Panc1 (cell line): ENCODE measurements at regions not wholly inside any gene's neighbourhood (a gene's known extent, or its start where the extent isn't known, plus 50 kb on each side); places are given as distances from the start of the nearest gene placed in this dataset.

Experiments used
- POLR2AphosphoS5 ChIP-seq: IDR thresholded peaks from 2 replicates; pipeline ENCODE4 v1.6.1; 2012; ENCODE audit warnings: mild to moderate bottlenecking, low read depth, low read length, moderate library complexity
- SIN3A ChIP-seq: IDR thresholded peaks from 2 replicates; pipeline ENCODE4 v1.6.1; 2012; ENCODE audit warnings: low read depth, mild to moderate bottlenecking, low read length, moderate library complexity, borderline replicate concordance; ENCODE audit not compliant: insufficient read depth
- TCF7L2 ChIP-seq: IDR thresholded peaks from 2 replicates; pipeline ENCODE4 v1.6.1; 2011; ENCODE audit warnings: mild to moderate bottlenecking, low read depth, low read length, inconsistent platforms
- TF ChIP-seq, protein P1 (sequence below): fragments of 450-650 bp; IDR thresholded peaks from 2 replicates; pipeline ENCODE4 v1.5.1; 2017; ENCODE audit warnings: mild to moderate bottlenecking
- TF ChIP-seq, protein P2 (sequence below), 2 experiments: IDR thresholded peaks; 2 replicates each; pipeline ENCODE4 v1.6.1; 2011 to 2012; ENCODE audit warnings: low read depth in 2 of 2, control low read depth in 1 of 2, low read length in 1 of 2, mild to moderate bottlenecking in 1 of 2, moderate library complexity in 1 of 2; ENCODE audit not compliant: insufficient read depth in 1 of 2

- TF ChIP-seq, protein P1, sequence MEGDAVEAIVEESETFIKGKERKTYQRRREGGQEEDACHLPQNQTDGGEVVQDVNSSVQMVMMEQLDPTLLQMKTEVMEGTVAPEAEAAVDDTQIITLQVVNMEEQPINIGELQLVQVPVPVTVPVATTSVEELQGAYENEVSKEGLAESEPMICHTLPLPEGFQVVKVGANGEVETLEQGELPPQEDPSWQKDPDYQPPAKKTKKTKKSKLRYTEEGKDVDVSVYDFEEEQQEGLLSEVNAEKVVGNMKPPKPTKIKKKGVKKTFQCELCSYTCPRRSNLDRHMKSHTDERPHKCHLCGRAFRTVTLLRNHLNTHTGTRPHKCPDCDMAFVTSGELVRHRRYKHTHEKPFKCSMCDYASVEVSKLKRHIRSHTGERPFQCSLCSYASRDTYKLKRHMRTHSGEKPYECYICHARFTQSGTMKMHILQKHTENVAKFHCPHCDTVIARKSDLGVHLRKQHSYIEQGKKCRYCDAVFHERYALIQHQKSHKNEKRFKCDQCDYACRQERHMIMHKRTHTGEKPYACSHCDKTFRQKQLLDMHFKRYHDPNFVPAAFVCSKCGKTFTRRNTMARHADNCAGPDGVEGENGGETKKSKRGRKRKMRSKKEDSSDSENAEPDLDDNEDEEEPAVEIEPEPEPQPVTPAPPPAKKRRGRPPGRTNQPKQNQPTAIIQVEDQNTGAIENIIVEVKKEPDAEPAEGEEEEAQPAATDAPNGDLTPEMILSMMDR = no peak
- TF ChIP-seq, protein P2, sequence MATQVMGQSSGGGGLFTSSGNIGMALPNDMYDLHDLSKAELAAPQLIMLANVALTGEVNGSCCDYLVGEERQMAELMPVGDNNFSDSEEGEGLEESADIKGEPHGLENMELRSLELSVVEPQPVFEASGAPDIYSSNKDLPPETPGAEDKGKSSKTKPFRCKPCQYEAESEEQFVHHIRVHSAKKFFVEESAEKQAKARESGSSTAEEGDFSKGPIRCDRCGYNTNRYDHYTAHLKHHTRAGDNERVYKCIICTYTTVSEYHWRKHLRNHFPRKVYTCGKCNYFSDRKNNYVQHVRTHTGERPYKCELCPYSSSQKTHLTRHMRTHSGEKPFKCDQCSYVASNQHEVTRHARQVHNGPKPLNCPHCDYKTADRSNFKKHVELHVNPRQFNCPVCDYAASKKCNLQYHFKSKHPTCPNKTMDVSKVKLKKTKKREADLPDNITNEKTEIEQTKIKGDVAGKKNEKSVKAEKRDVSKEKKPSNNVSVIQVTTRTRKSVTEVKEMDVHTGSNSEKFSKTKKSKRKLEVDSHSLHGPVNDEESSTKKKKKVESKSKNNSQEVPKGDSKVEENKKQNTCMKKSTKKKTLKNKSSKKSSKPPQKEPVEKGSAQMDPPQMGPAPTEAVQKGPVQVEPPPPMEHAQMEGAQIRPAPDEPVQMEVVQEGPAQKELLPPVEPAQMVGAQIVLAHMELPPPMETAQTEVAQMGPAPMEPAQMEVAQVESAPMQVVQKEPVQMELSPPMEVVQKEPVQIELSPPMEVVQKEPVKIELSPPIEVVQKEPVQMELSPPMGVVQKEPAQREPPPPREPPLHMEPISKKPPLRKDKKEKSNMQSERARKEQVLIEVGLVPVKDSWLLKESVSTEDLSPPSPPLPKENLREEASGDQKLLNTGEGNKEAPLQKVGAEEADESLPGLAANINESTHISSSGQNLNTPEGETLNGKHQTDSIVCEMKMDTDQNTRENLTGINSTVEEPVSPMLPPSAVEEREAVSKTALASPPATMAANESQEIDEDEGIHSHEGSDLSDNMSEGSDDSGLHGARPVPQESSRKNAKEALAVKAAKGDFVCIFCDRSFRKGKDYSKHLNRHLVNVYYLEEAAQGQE (IDR thresholded peaks at IDR 0.05; ENCODE audit: insufficient read depth in 1 of 2, low read depth in 2 of 2, low read length in 1 of 2) = no peak
- no peak for TF ChIP-seq POLR2AphosphoS5
- TF ChIP-seq SIN3A = no peak
- TF ChIP-seq TCF7L2 = no peak
Observed at GRCh38 chr2:144088863-144089262, 431.1 kb downstream of the ZEB2 start.
